T-cell (primary cell): ENCODE measurements at regions not wholly inside any gene's neighbourhood (a gene's known extent, or its start where the extent isn't known, plus 50 kb on each side); places are given as distances from the start of the nearest gene placed in this dataset.

Experiments
- ATAC-seq, 4 experiments: fragments of 200-7000 bp in 3 of 4; fragments of 150-1000 bp in 1 of 4; cut with Tn5 transposase; replicated peaks in 1 of 4; 1 replicate in 3 of 4; 2 replicates in 1 of 4; pipeline ENCODE4 v1.10.0; 2021; ENCODE audit warnings: moderate library complexity in 3 of 4, mild to moderate bottlenecking in 2 of 4, moderate number of reproducible peaks in 1 of 4
- CTCF ChIA-PET, 2 donors: fragments of 300-600 bp; sonication (Branson Sonifier 250); formaldehyde crosslinking; loops; one replicate each; lab custom pipeline; 2022; ENCODE audit warnings: antibody characterized with exemption in 2 of 2; lab: Charles Lee
- POLR2A ChIA-PET, 2 donors: fragments of 300-600 bp; sonication (Branson Sonifier 250); formaldehyde crosslinking; loops; one replicate each; lab custom pipeline; 2022; ENCODE audit warnings: antibody characterized with exemption in 2 of 2; lab: Charles Lee
- DNase-seq, 35 experiments: peaks; one replicate each; pipeline versions ENCODE4 v3.0.0 to v3.0.0-alpha.2; 2013 to 2023
- H3K27ac ChIP-seq: one replicate; pipeline ENCODE4 v1.5.1; 2013; ENCODE audit warnings: low read length
- H3K27me3 ChIP-seq, 2 experiments: replicated peaks in 1 of 2; 1 replicate in 1 of 2; 2 replicates in 1 of 2; pipeline versions ENCODE4 v1.6.1 to v1.7.0; 2013; ENCODE audit warnings: low read length in 1 of 2, mixed read lengths in 1 of 2; ENCODE audit not compliant: control insufficient read depth in 2 of 2, insufficient read depth in 2 of 2; ENCODE audit errors: extremely low read depth in 1 of 2
- H3K36me3 ChIP-seq, 2 donors: 1 replicate in 1 of 2; 2 replicates in 1 of 2; pipeline versions ENCODE4 v1.6.1 to v1.7.0; 2013; ENCODE audit warnings: low read length in 1 of 2; ENCODE audit not compliant: control insufficient read depth in 2 of 2, insufficient read depth in 1 of 2; ENCODE audit errors: extremely low read depth in 1 of 2
- H3K4me1 ChIP-seq, 2 experiments: 1 replicate in 1 of 2; 2 replicates in 1 of 2; pipeline versions ENCODE4 v1.6.1 to v1.7.0; 2013; ENCODE audit warnings: low read length in 2 of 2, mixed read lengths in 1 of 2; ENCODE audit not compliant: insufficient read depth in 2 of 2, control insufficient read depth in 1 of 2; ENCODE audit errors: extremely low read depth in 1 of 2
- H3K4me3 ChIP-seq, 2 donors: 1 replicate in 1 of 2; 2 replicates in 1 of 2; pipeline versions ENCODE4 v1.5.1 to v1.7.0; 2013; ENCODE audit warnings: mild to moderate bottlenecking in 2 of 2, low read length in 1 of 2, moderate library complexity in 1 of 2; ENCODE audit not compliant: control insufficient read depth in 1 of 2; ENCODE audit errors: extremely low read depth in 1 of 2
- H3K9me3 ChIP-seq: 2 replicates; pipeline ENCODE4 v1.7.0; 2013
- H3K27ac Mint-ChIP-seq, 2 donors: one replicate each; pipeline ENCODE4 v1.8.0; 2020 to 2021; ENCODE audit warnings: mild to moderate bottlenecking in 2 of 2, mixed read lengths in 2 of 2
- H3K27me3 Mint-ChIP-seq, 2 donors: one replicate each; pipeline ENCODE4 v1.8.0; 2021 to 2022; ENCODE audit warnings: mixed read lengths in 2 of 2
- H3K36me3 Mint-ChIP-seq: one replicate; pipeline ENCODE4 v1.8.0; 2021; ENCODE audit warnings: mixed read lengths
- H3K4me1 Mint-ChIP-seq, 3 donors: one replicate each; pipeline ENCODE4 v1.8.0; 2020 to 2022; ENCODE audit warnings: mixed read lengths in 3 of 3, mild to moderate bottlenecking in 1 of 3
- H3K4me3 Mint-ChIP-seq, 3 donors: one replicate each; pipeline ENCODE4 v1.8.0; 2020 to 2022; ENCODE audit warnings: mild to moderate bottlenecking in 3 of 3, mixed read lengths in 3 of 3, moderate library complexity in 3 of 3
- H3K9me3 Mint-ChIP-seq, 3 donors: one replicate each; pipeline ENCODE4 v1.8.0; 2020 to 2022; ENCODE audit warnings: mixed read lengths in 3 of 3
- WGBS: methylation state at CpG from one replicate; pipeline ENCODE4 v1.1.5; 2013; ENCODE audit warnings: missing lambda C conversion rate; ENCODE audit not compliant: insufficient coverage; 5-methylcytosine and 5-hydroxymethylcytosine counted together

DNA sequence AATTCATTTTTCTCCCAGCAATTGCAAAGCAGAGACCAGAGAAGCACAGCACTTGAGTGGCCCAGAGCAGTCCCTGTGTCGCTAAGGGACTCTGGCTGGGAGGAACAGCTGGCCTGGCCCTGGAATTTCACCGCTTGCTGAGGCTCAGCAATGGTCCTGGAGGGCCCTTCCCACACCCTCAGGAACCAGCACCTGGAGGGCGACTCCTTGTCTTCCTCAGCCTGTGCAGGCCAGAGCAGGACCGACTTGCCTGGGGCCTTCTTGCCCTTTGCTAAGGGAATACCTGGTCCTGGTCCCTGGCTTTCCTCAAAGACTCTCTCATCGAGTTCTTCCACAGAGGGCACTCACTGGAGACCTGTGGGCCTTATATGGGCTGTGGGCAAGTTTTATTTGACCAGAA lies 294.6 kb downstream of the RPLP1 start:
- peaks cover 50 to 58% (median 54%) of the 10 kb centered on the region in 3 donors for H3K4me1 Mint-ChIP-seq
- CTCF ChIA-PET: no interaction called here
- WGBS: 100% methylated on average over 4 of the region's 5 CpGs
- Histone ChIP-seq H3K4me3 (no peak overlapping the region), H3K9me3 (no peaks in the 10 kb centered on the region), H3K4me1 (peaks cover 9 to 40% of the 10 kb centered on the region in 2 experiments), H3K36me3 (no peaks in the 10 kb centered on the region), H3K27me3 (peaks cover 0 to 35% of the 10 kb centered on the region in 2 experiments), H3K27ac (no peak overlapping the region)
- POLR2A ChIA-PET: interaction anchor here in 1 of 2 donors (0.8 kb wide), 1 partner anchor 20 kb away, joined by 3 read pairs; no protein-coding TSS in a partner anchor
- H3K4me3 Mint-ChIP-seq: no peak overlapping the region
- ATAC-seq: no peak
- peaks cover 14 to 18% of the 10 kb centered on the region in 2 donors for H3K27me3 Mint-ChIP-seq
- H3K36me3 Mint-ChIP-seq: peaks cover 3% of the 10 kb centered on the region
- no peak overlapping the region for H3K27ac Mint-ChIP-seq
- no peak for DNase-seq
- peaks cover 0 to 4% (median 0%) of the 10 kb centered on the region in 3 donors for H3K9me3 Mint-ChIP-seq

DNA sequence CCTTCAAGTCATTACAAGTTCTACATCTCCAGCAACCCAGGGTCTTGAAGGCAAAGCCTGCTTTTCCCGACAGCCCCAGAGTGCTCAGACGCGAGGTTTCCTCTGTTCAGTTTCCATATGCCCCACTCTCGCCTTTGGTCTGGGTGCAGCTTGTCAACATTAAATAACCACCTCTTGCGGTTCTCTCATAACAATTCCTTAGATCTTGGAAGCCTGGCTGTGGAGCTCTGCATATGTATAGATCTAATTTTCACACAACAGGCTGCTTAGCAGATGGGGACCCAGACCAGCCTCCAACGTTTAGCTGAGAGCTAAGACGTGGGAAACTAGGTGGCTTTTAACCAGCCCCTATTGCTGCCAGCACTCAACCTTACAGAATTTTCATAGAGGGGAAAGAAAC lies 295.5 kb downstream of the RPLP1 start:
- no peak for DNase-seq
- POLR2A ChIA-PET: interaction anchor here in 1 of 2 donors (0.8 kb wide), 1 partner anchor 21 kb away, joined by 3 read pairs; no protein-coding TSS in a partner anchor
- H3K4me1 ChIP-seq: peaks cover 9 to 33% of the 10 kb centered on the region in 2 experiments
- peaks cover 8% of the 10 kb centered on the region for H3K36me3 Mint-ChIP-seq
- ATAC-seq: no peak
- H3K4me3 ChIP-seq: no peak overlapping the region
- no peaks in the 10 kb centered on the region for H3K36me3 ChIP-seq
- H3K9me3 ChIP-seq: no peaks in the 10 kb centered on the region
- H3K27me3 ChIP-seq: peaks cover 0 to 31% of the 10 kb centered on the region in 2 experiments
- WGBS: 74% methylated on average over 5 of the region's 7 CpGs
- H3K27ac ChIP-seq: no peak overlapping the region
- no peak overlapping the region for H3K27ac Mint-ChIP-seq
- H3K27me3 Mint-ChIP-seq: peaks cover 18 to 19% of the 10 kb centered on the region in 2 donors
- CTCF ChIA-PET: interaction anchor here in 1 of 2 donors (0.6 kb wide), 1 partner anchor 8 kb away, joined by 3 read pairs; no protein-coding TSS in a partner anchor
- H3K9me3 Mint-ChIP-seq: peaks cover 4 to 8% (median 4%) of the 10 kb centered on the region in 3 donors
- peaks cover 53 to 62% (median 59%) of the 10 kb centered on the region in 3 donors for H3K4me1 Mint-ChIP-seq
- H3K4me3 Mint-ChIP-seq: no peak overlapping the region

DNA sequence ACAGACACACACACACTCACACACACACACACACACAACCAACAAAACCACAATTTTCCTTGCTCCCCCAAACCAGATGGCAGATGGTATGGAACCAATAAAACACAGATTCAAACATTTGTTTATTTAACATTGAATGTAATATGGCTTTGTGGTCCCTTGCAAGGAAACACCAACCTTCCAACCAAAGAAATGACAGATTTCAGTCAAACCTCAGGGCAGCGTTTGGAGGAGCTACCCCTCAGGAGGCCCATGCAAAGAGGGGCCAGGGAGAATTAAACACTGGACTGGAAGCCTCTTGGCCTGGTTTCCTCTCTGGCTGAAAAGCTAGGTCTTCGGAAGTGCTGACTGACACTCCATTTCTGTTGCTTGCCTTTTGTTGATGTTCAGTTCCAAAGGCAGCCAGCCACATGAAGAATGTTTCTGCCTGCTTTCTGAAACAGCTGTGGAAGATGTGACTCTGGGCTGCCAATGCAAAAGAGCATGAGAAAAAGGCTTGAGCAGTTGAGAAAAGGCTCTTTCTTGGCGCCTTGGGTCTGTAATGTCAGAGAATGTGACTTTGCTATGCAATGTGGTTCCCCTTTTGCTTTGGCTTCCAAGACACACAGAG lies 296.1 kb downstream of the RPLP1 start:
- no peak overlapping the region for H3K4me3 ChIP-seq
- peaks cover 0 to 30% of the 10 kb centered on the region in 2 experiments for H3K27me3 ChIP-seq
- peaks cover 9 to 30% of the 10 kb centered on the region in 2 experiments for H3K4me1 ChIP-seq
- H3K27me3 Mint-ChIP-seq: peaks cover 13 to 18% of the 10 kb centered on the region in 2 donors
- DNase-seq (no peak), ATAC-seq (no peak)
- no peak overlapping the region for H3K27ac ChIP-seq
- WGBS: 94% methylated on average over 2 of the region's 3 CpGs
- H3K36me3 ChIP-seq: no peaks in the 10 kb centered on the region
- peaks cover 52 to 61% (median 59%) of the 10 kb centered on the region in 3 donors for H3K4me1 Mint-ChIP-seq
- H3K9me3 Mint-ChIP-seq: peaks cover 5 to 14% (median 8%) of the 10 kb centered on the region in 3 donors
- ChIA-PET POLR2A (no interaction called here), CTCF (no interaction called here)
- no peak overlapping the region for H3K4me3 Mint-ChIP-seq
- H3K36me3 Mint-ChIP-seq: peaks cover 13% of the 10 kb centered on the region
- no peaks in the 10 kb centered on the region for H3K9me3 ChIP-seq
- no peak overlapping the region for H3K27ac Mint-ChIP-seq

DNA sequence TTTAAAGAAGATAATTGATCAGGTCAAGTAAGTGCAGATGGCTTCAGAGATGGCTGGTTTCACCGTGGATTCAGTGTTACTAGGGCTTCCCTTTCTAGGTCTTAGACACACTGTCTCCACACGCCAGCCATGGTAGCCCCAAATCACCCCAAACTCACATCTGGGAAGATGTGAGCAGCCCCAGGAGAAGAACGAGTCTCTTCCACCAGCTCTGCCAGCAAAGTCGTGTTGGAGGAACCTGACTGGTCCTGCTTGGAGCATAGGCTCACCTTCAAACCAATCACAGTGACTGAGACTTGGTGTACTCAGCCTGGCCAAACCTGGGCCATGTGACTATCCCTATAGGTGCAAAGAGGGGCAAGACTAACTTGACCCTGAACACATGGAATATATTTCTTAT lies 296.7 kb downstream of the RPLP1 start:
- Mint-ChIP-seq H3K27me3 (peaks cover 15 to 18% of the 10 kb centered on the region in 2 donors), H3K27ac (no peak overlapping the region), H3K36me3 (peaks cover 14% of the 10 kb centered on the region), H3K9me3 (peaks cover 5 to 15% (median 8%) of the 10 kb centered on the region in 3 donors), H3K4me1 (peaks cover 52 to 61% (median 59%) of the 10 kb centered on the region in 3 donors), H3K4me3 (no peak overlapping the region)
- no peaks in the 10 kb centered on the region for H3K9me3 ChIP-seq
- CTCF ChIA-PET: no interaction called here
- no peak overlapping the region for H3K27ac ChIP-seq
- 95% methylated on average over 4 of the region's 4 CpGs for WGBS
- peaks cover 10 to 30% of the 10 kb centered on the region in 2 experiments for H3K4me1 ChIP-seq
- no peak overlapping the region for H3K4me3 ChIP-seq
- ATAC-seq (no peak), DNase-seq (no peak)
- H3K27me3 ChIP-seq: peaks cover 0 to 26% of the 10 kb centered on the region in 2 experiments
- H3K36me3 ChIP-seq: no peaks in the 10 kb centered on the region
- POLR2A ChIA-PET: no interaction called here

DNA sequence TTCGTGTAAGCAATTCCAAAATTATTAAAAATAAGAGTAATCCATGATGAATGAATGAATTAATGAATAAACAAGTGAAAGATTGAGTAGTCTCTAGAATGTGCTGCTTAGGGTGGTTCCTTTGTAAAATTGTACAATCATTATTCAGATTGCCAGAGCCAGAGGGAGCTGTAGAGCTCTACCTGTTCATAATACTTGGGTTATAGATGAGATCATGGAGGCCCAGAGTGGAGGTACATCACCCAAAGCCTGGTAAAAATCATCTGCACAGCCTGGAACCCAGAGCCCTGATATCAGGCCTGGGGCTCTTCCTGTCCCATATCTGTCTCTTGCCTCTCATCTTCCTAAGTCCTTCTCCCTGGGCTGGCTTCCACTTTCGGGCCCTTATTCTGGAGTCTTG lies 297.2 kb downstream of the RPLP1 start:
- Mint-ChIP-seq H3K27ac (no peak overlapping the region), H3K4me1 (peaks cover 52 to 61% (median 59%) of the 10 kb centered on the region in 3 donors), H3K9me3 (peaks cover 5 to 15% (median 8%) of the 10 kb centered on the region in 3 donors), H3K4me3 (no peak overlapping the region), H3K27me3 (peaks cover 15 to 18% of the 10 kb centered on the region in 2 donors), H3K36me3 (peaks cover 14% of the 10 kb centered on the region)
- Histone ChIP-seq H3K9me3 (no peaks in the 10 kb centered on the region), H3K27ac (no peak overlapping the region), H3K36me3 (no peaks in the 10 kb centered on the region), H3K4me1 (peaks cover 10 to 30% of the 10 kb centered on the region in 2 experiments), H3K27me3 (peaks cover 0 to 23% of the 10 kb centered on the region in 2 experiments), H3K4me3 (no peak overlapping the region)
- peak; percentile 35 to 63 (median 52) for ATAC-seq
- CTCF ChIA-PET: interaction anchor here in 1 of 2 donors (0.6 kb wide), 2 partner anchors 108 to 759 kb away, joined by 5 read pairs; no protein-coding TSS in a partner anchor
- no CpG with 5 or more reads among the region's 2 CpGs for WGBS
- POLR2A ChIA-PET: no interaction called here
- peak in 1 of 35 experiments; percentile 54 for DNase-seq

DNA sequence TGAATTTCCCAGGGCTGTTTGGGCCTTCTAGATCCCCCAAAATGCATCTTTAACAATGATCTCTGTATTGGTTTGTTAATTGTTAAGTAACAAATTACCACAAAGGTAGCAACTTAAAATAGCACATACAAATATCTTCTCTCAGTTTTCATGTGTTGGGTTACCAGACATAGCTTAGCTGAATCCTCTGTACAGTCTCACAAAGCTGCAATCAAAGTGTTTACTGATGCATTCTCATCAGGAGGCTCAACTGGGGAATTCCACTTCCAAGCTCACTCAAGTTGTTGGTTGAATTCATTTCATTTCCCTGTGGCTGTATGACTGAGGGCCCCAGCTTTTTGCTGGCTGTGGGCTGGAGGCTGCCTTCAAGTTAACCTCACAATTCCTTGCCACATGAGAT lies 297.6 kb downstream of the RPLP1 start:
- ATAC-seq: no peak
- POLR2A ChIA-PET: no interaction called here
- Mint-ChIP-seq H3K4me1 (peaks cover 55 to 64% (median 60%) of the 10 kb centered on the region in 3 donors), H3K27me3 (peaks cover 14 to 18% of the 10 kb centered on the region in 2 donors), H3K36me3 (peaks cover 14% of the 10 kb centered on the region), H3K9me3 (peaks cover 5 to 15% (median 8%) of the 10 kb centered on the region in 3 donors), H3K4me3 (no peak overlapping the region), H3K27ac (no peak overlapping the region)
- CTCF ChIA-PET: interaction anchor here in 1 of 2 donors (0.6 kb wide), 2 partner anchors 109 to 758 kb away, joined by 5 read pairs; no protein-coding TSS in a partner anchor
- no peak overlapping the region for H3K4me3 ChIP-seq
- no peak for DNase-seq
- peaks cover 0 to 20% of the 10 kb centered on the region in 2 experiments for H3K27me3 ChIP-seq
- no peak overlapping the region for H3K27ac ChIP-seq
- H3K9me3 ChIP-seq: no peaks in the 10 kb centered on the region
- H3K36me3 ChIP-seq: no peaks in the 10 kb centered on the region
- peaks cover 14 to 31% of the 10 kb centered on the region in 2 experiments for H3K4me1 ChIP-seq
